Panc1 (cell line): ENCODE measurements at regions not wholly inside any gene's neighbourhood (a gene's known extent, or its start where the extent isn't known, plus 50 kb on each side); places are given as distances from the start of the nearest gene placed in this dataset.

Experiments
- ATAC-seq: fragments of 200-7000 bp; cut with Tn5 transposase; 2 replicates; pipeline ENCODE4 v1.9.1; 2020; ENCODE audit warnings: mild to moderate bottlenecking, moderate library complexity
- BruUV-seq: library from RNA; stranded (reverse); fragments of 400-500 nt; replicated peaks from 2 replicates; lab custom pipeline; 2021; lab: Mats Ljungman, UMichigan
- CTCF ChIA-PET: fragments of 300-600 bp; sonication (Branson Sonifier 250); formaldehyde crosslinking; loops from one replicate; lab custom pipeline; 2022; ENCODE audit warnings: antibody characterized with exemption; lab: Charles Lee
- POLR2A ChIA-PET: fragments of 300-600 bp; sonication (Branson Sonifier 250); formaldehyde crosslinking; loops from one replicate; lab custom pipeline; 2022; ENCODE audit warnings: antibody characterized with exemption; lab: Charles Lee
- DNase-seq: peaks from one replicate; pipeline ENCODE4 v3.0.0-alpha.2; 2010; ENCODE audit warnings: low read depth, low spot score
- H3K27ac ChIP-seq: 2 replicates; pipeline ENCODE4 v1.5.1; 2011; ENCODE audit warnings: mild to moderate bottlenecking, low read length, inconsistent platforms
- H3K27me3 ChIP-seq: fragments of 200-500 bp; sonication (Bioruptor generic); 2 replicates; pipeline ENCODE4 v1.6.0; 2014; ENCODE audit warnings: low read length, inconsistent platforms; ENCODE audit not compliant: control insufficient read depth, insufficient read depth
- H3K36me3 ChIP-seq: fragments of 200-500 bp; sonication (Bioruptor generic); 2 replicates; pipeline ENCODE4 v1.5.1; 2014; ENCODE audit warnings: inconsistent platforms, mild to moderate bottlenecking, low read length, moderate library complexity; ENCODE audit not compliant: control insufficient read depth, insufficient read depth
- H3K4me1 ChIP-seq: 2 replicates; pipeline ENCODE4 v1.5.1; 2011; ENCODE audit warnings: inconsistent platforms, mild to moderate bottlenecking, low read length, moderate library complexity; ENCODE audit not compliant: control insufficient read depth, insufficient read depth
- H3K4me3 ChIP-seq, 2 experiments: 2 replicates each; pipeline ENCODE4 v1.5.1; 2011 to 2012; ENCODE audit warnings: low read depth in 2 of 2, low read length in 2 of 2, mild to moderate bottlenecking in 2 of 2, inconsistent platforms in 1 of 2, moderate library complexity in 1 of 2
- H3K9me3 ChIP-seq: fragments of 200-500 bp; sonication (Bioruptor generic); 2 replicates; pipeline ENCODE4 v1.5.1; 2014; ENCODE audit warnings: low read depth, mild to moderate bottlenecking, inconsistent platforms, low read length, moderate library complexity; ENCODE audit not compliant: control insufficient read depth, insufficient read depth
- POLR2AphosphoS5 ChIP-seq: IDR thresholded peaks from 2 replicates; pipeline ENCODE4 v1.6.1; 2012; ENCODE audit warnings: mild to moderate bottlenecking, low read depth, low read length, moderate library complexity
- SIN3A ChIP-seq: IDR thresholded peaks from 2 replicates; pipeline ENCODE4 v1.6.1; 2012; ENCODE audit warnings: low read depth, mild to moderate bottlenecking, low read length, moderate library complexity, borderline replicate concordance; ENCODE audit not compliant: insufficient read depth
- TCF7L2 ChIP-seq: IDR thresholded peaks from 2 replicates; pipeline ENCODE4 v1.6.1; 2011; ENCODE audit warnings: mild to moderate bottlenecking, low read depth, low read length, inconsistent platforms
- in situ Hi-C: cut with HindIII; loops from 2 replicates; pipeline ENCODE4 v1.10.0; 2016; ENCODE audit warnings: low sequenced_read_pairs, low pct_unique_long_range_greater_than_20kb
- intact Hi-C: fragments of 100-400 bp; cut with micrococcal nuclease; formaldehyde crosslinking; loops from one replicate; pipeline ENCODE4 v1.10.0; 2022; ENCODE audit not compliant: unreplicated experiment
- TF ChIP-seq, protein P1 (sequence below), 2 experiments: IDR thresholded peaks; 2 replicates each; pipeline ENCODE4 v1.6.1; 2011 to 2012; ENCODE audit warnings: low read depth in 2 of 2, control low read depth in 1 of 2, low read length in 1 of 2, mild to moderate bottlenecking in 1 of 2, moderate library complexity in 1 of 2; ENCODE audit not compliant: insufficient read depth in 1 of 2
- TF ChIP-seq, protein P2 (sequence below): fragments of 450-650 bp; IDR thresholded peaks from 2 replicates; pipeline ENCODE4 v1.5.1; 2017; ENCODE audit warnings: mild to moderate bottlenecking

DNA sequence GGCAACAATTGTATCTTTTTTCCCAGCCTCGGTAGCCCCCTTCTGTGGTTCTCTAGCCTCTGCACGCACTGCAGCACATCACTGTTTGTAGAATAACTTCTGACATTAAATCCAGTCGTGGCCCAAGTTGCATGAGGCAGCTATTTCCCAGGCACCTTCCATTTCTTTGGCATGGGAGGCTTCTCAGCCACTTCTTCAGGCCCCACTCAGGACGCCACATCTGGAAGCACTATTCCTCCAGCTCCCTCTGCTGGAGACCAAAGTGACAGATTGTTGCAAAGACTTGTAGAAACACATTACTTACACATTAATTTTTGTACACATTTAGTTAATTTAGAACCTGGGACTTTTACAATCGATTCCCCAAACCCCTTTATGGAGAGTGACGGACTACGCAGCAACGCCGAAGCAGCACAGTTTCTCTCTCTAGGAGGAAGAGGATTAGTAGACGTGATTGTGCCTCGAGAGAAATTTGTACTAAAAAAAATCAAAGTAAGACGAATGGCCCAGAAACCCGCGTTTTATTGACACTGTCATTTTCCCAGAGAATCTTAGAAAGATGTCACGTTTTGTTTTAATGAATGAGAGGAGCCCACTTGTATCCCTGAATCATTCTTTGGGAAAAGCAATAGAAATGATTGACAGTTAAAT, 57.8 kb upstream of the RGPD5 start:
- Histone ChIP-seq H3K27me3 (no peaks in the 10 kb centered on the region), H3K36me3 (no peaks in the 10 kb centered on the region), H3K4me1 (no peaks in the 10 kb centered on the region), H3K9me3 (no peaks in the 10 kb centered on the region), H3K27ac (0 out of 2 replicates have a peak overlapping the region, but pooled peaks have one; percentile 14), H3K4me3 (0 out of 4 replicates have a peak overlapping the region, but pooled peaks of 1 of the 2 experiments have one; percentile 2)
- TF ChIP-seq POLR2AphosphoS5 (no peak), SIN3A (no peak), TCF7L2 (no peak)
- TF ChIP-seq, protein P1, sequence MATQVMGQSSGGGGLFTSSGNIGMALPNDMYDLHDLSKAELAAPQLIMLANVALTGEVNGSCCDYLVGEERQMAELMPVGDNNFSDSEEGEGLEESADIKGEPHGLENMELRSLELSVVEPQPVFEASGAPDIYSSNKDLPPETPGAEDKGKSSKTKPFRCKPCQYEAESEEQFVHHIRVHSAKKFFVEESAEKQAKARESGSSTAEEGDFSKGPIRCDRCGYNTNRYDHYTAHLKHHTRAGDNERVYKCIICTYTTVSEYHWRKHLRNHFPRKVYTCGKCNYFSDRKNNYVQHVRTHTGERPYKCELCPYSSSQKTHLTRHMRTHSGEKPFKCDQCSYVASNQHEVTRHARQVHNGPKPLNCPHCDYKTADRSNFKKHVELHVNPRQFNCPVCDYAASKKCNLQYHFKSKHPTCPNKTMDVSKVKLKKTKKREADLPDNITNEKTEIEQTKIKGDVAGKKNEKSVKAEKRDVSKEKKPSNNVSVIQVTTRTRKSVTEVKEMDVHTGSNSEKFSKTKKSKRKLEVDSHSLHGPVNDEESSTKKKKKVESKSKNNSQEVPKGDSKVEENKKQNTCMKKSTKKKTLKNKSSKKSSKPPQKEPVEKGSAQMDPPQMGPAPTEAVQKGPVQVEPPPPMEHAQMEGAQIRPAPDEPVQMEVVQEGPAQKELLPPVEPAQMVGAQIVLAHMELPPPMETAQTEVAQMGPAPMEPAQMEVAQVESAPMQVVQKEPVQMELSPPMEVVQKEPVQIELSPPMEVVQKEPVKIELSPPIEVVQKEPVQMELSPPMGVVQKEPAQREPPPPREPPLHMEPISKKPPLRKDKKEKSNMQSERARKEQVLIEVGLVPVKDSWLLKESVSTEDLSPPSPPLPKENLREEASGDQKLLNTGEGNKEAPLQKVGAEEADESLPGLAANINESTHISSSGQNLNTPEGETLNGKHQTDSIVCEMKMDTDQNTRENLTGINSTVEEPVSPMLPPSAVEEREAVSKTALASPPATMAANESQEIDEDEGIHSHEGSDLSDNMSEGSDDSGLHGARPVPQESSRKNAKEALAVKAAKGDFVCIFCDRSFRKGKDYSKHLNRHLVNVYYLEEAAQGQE (IDR thresholded peaks at IDR 0.05; ENCODE audit: insufficient read depth in 1 of 2, low read depth in 2 of 2, low read length in 1 of 2): no peak
- TF ChIP-seq, protein P2, sequence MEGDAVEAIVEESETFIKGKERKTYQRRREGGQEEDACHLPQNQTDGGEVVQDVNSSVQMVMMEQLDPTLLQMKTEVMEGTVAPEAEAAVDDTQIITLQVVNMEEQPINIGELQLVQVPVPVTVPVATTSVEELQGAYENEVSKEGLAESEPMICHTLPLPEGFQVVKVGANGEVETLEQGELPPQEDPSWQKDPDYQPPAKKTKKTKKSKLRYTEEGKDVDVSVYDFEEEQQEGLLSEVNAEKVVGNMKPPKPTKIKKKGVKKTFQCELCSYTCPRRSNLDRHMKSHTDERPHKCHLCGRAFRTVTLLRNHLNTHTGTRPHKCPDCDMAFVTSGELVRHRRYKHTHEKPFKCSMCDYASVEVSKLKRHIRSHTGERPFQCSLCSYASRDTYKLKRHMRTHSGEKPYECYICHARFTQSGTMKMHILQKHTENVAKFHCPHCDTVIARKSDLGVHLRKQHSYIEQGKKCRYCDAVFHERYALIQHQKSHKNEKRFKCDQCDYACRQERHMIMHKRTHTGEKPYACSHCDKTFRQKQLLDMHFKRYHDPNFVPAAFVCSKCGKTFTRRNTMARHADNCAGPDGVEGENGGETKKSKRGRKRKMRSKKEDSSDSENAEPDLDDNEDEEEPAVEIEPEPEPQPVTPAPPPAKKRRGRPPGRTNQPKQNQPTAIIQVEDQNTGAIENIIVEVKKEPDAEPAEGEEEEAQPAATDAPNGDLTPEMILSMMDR: peak; percentile 89
- peak; percentile 94 for ATAC-seq
- DNase-seq: no peak
- ChIA-PET POLR2A (no interaction called here), CTCF (interaction anchor here (1.3 kb wide), 1 partner anchor 191 kb away, joined by 16 read pairs; no protein-coding TSS in a partner anchor)
- BruUV-seq: no TSS peak
- intact Hi-C loops (loop anchor here (5.0 kb wide), 1 partner anchor 124 kb away; the partner anchor contains the start of genes SEPTIN10 and SOWAHC), in situ Hi-C loops (no loop called here)
